HG03520 (cell line): ENCODE measurements at regions not wholly inside any gene's neighbourhood (a gene's known extent, or its start where the extent isn't known, plus 50 kb on each side); places are given as distances from the start of the nearest gene placed in this dataset.
"Not testable (repeated sequence)": the region's sequence is repeated elsewhere in the genome, so short reads cannot be mapped to it uniquely, and the experiment has no call there.

Source experiments
- ATAC-seq: cut with Tn5 transposase; IDR thresholded peaks from one replicate; pipeline ENCODE4 v1.9.1; 2021; ENCODE audit warnings: mild to moderate bottlenecking, moderate library complexity; ENCODE audit not compliant: unreplicated experiment

GRCh38 chr5:75002271-75002670, 50.1 kb downstream of the GCNT4 start:
- ATAC-seq, result no peak

- ATAC-seq, result no peak
Measured at GRCh38 chr5:74995926-74996325, 56.4 kb downstream of the GCNT4 start.

- ATAC-seq, result no peak
Measured at GRCh38 chr5:74994826-74995225, 57.5 kb downstream of the GCNT4 start.

GRCh38 chr5:74993743-74994142, 58.6 kb downstream of the GCNT4 start:
- no peak for ATAC-seq

- no peak for ATAC-seq
Measured at GRCh38 chr5:74992791-74993190, 59.6 kb downstream of the GCNT4 start.

GRCh38 chr5:74991522-74991921, 60.8 kb downstream of the GCNT4 start:
- ATAC-seq, result no peak

- ATAC-seq, result no peak
Measured at GRCh38 chr5:74990194-74990593, 62.2 kb downstream of the GCNT4 start.

- ATAC-seq, result no peak
Measured at GRCh38 chr5:74988273-74988983, 63.9 kb downstream of the GCNT4 start.

GRCh38 chr5:74978345-74978744, 74.0 kb downstream of the GCNT4 start:
- ATAC-seq, result no peak

- no peak for ATAC-seq
Measured at GRCh38 chr5:74977471-74977870, 74.9 kb downstream of the GCNT4 start.

- no peak for ATAC-seq
Measured at GRCh38 chr5:74976651-74977050, 75.7 kb downstream of the GCNT4 start.

GRCh38 chr5:74975582-74975981, 76.8 kb downstream of the GCNT4 start:
- ATAC-seq, result no peak

GRCh38 chr5:74974451-74975091, 77.8 kb downstream of the GCNT4 start:
- ATAC-seq, result no peak

GRCh38 chr5:74973694-74974093, 78.7 kb downstream of the GCNT4 start:
- no peak for ATAC-seq

- ATAC-seq, result no peak
Measured at GRCh38 chr5:74971947-74972460, 80.4 kb downstream of the GCNT4 start.

- not testable (repeated sequence) for ATAC-seq
Measured at GRCh38 chr5:74970891-74971290, 81.5 kb downstream of the GCNT4 start.

GRCh38 chr5:74969726-74970125, 82.6 kb downstream of the GCNT4 start:
- ATAC-seq, result no peak

- ATAC-seq, result no peak
Measured at GRCh38 chr5:74966141-74967026, 86.0 kb downstream of the GCNT4 start.

- ATAC-seq, result no peak
Measured at GRCh38 chr5:74963407-74963806, 89.0 kb downstream of the GCNT4 start.

- no peak for ATAC-seq
Measured at GRCh38 chr5:74957906-74958305, 91.7 kb upstream of the FAM169A start.

GRCh38 chr5:74957029-74957784, 91.0 kb upstream of the FAM169A start:
- ATAC-seq, result no peak
